ENCODE measurements at regions not wholly inside any gene's neighbourhood (a gene's known extent, or its start where the extent isn't known, plus 50 kb on each side); places are given as distances from the start of the nearest gene placed in this dataset.

GRCh38 chr15:62771234-62771633, 271.3 kb upstream of the TPM1 start:
- no peak for TF ChIP-seq PAX5 (IDR thresholded peaks at IDR 0.05; ENCODE audit: insufficient read depth, low read length, severe bottlenecking)
- no peak for TF ChIP-seq SPI1 (IDR thresholded peaks at IDR 0.05; ENCODE audit: low read depth, low read length)
- no peak for TF ChIP-seq POLR2A (IDR thresholded peaks at IDR 0.05; ENCODE audit: low read depth, low read length)
- TF ChIP-seq TAF1 (IDR thresholded peaks at IDR 0.05; ENCODE audit: low read depth, low read length): no peak
- TF ChIP-seq POU2F2 (IDR thresholded peaks at IDR 0.05; ENCODE audit: low read depth, low read length): no peak
- TF ChIP-seq POLR2AphosphoS5 (IDR thresholded peaks at IDR 0.05; ENCODE audit: low read depth, low read length): no peak

GRCh38 chr15:62773369-62774165, 269.0 kb upstream of the TPM1 start:
- DNase-seq (ENCODE audit: insufficient read length, low spot score): no peak
- FAIRE-seq: no peak
- TF ChIP-seq POU2F2 (IDR thresholded peaks at IDR 0.05; ENCODE audit: low read depth, low read length) (no peak), POLR2A (IDR thresholded peaks at IDR 0.05; ENCODE audit: low read depth, low read length) (no peak), POLR2AphosphoS5 (IDR thresholded peaks at IDR 0.05; ENCODE audit: low read depth, low read length) (no peak), PAX5 (IDR thresholded peaks at IDR 0.05; ENCODE audit: insufficient read depth, low read length, severe bottlenecking) (no peak), TAF1 (IDR thresholded peaks at IDR 0.05; ENCODE audit: low read depth, low read length) (no peak), SPI1 (IDR thresholded peaks at IDR 0.05; ENCODE audit: low read depth, low read length) (no peak)

More at GRCh38 chr15:62771234-62771633, 271.3 kb upstream of the TPM1 start:
- DNase-seq (ENCODE audit: insufficient read length, low spot score) (no peak), FAIRE-seq (no peak)

GRCh38 chr15:62775932-62776331, 266.6 kb upstream of the TPM1 start:
- DNase-seq (ENCODE audit: insufficient read length, low spot score) (no peak), FAIRE-seq (no peak)
- TF ChIP-seq TAF1 (IDR thresholded peaks at IDR 0.05; ENCODE audit: low read depth, low read length): no peak
- no peak for TF ChIP-seq POLR2AphosphoS5 (IDR thresholded peaks at IDR 0.05; ENCODE audit: low read depth, low read length)
- no peak for TF ChIP-seq SPI1 (IDR thresholded peaks at IDR 0.05; ENCODE audit: low read depth, low read length)
- no peak for TF ChIP-seq POU2F2 (IDR thresholded peaks at IDR 0.05; ENCODE audit: low read depth, low read length)
- TF ChIP-seq POLR2A (IDR thresholded peaks at IDR 0.05; ENCODE audit: low read depth, low read length): no peak
- no peak for TF ChIP-seq PAX5 (IDR thresholded peaks at IDR 0.05; ENCODE audit: insufficient read depth, low read length, severe bottlenecking)

GRCh38 chr15:62777671-62778070, 264.9 kb upstream of the TPM1 start:
- DNase-seq (ENCODE audit: insufficient read length, low spot score) (no peak), FAIRE-seq (no peak)
- no peak for TF ChIP-seq POLR2A (IDR thresholded peaks at IDR 0.05; ENCODE audit: low read depth, low read length)

GRCh38 chr15:62779036-62779770, 263.3 kb upstream of the TPM1 start:
- TF ChIP-seq TAF1 (IDR thresholded peaks at IDR 0.05; ENCODE audit: low read depth, low read length): no peak
- TF ChIP-seq POLR2A (IDR thresholded peaks at IDR 0.05; ENCODE audit: low read depth, low read length): no peak
- TF ChIP-seq POLR2AphosphoS5 (IDR thresholded peaks at IDR 0.05; ENCODE audit: low read depth, low read length): no peak
- TF ChIP-seq POU2F2 (IDR thresholded peaks at IDR 0.05; ENCODE audit: low read depth, low read length): no peak
- TF ChIP-seq SPI1 (IDR thresholded peaks at IDR 0.05; ENCODE audit: low read depth, low read length): no peak
- TF ChIP-seq PAX5 (IDR thresholded peaks at IDR 0.05; ENCODE audit: insufficient read depth, low read length, severe bottlenecking): no peak
- DNase-seq (ENCODE audit: insufficient read length, low spot score): no peak
- no peak for FAIRE-seq

GRCh38 chr15:62779899-62780298, 262.6 kb upstream of the TPM1 start:
- TF ChIP-seq POLR2A (IDR thresholded peaks at IDR 0.05; ENCODE audit: low read depth, low read length) (no peak), POLR2AphosphoS5 (IDR thresholded peaks at IDR 0.05; ENCODE audit: low read depth, low read length) (no peak), SPI1 (IDR thresholded peaks at IDR 0.05; ENCODE audit: low read depth, low read length) (no peak), PAX5 (IDR thresholded peaks at IDR 0.05; ENCODE audit: insufficient read depth, low read length, severe bottlenecking) (no peak), POU2F2 (IDR thresholded peaks at IDR 0.05; ENCODE audit: low read depth, low read length) (no peak), TAF1 (IDR thresholded peaks at IDR 0.05; ENCODE audit: low read depth, low read length) (no peak)
- DNase-seq (ENCODE audit: insufficient read length, low spot score): no peak
- FAIRE-seq: no peak

- TF ChIP-seq TAF1 (IDR thresholded peaks at IDR 0.05; ENCODE audit: low read depth, low read length): no peak
- TF ChIP-seq POU2F2 (IDR thresholded peaks at IDR 0.05; ENCODE audit: low read depth, low read length): no peak
- TF ChIP-seq POLR2AphosphoS5 (IDR thresholded peaks at IDR 0.05; ENCODE audit: low read depth, low read length): no peak
- no peak for DNase-seq (ENCODE audit: insufficient read length, low spot score)
- no peak for FAIRE-seq
These were observed 261.5 kb upstream of the TPM1 start for GRCh38 chr15:62781081-62781497.

- no peak for FAIRE-seq
- TF ChIP-seq POU2F2 (IDR thresholded peaks at IDR 0.05; ENCODE audit: low read depth, low read length) (no peak), PAX5 (IDR thresholded peaks at IDR 0.05; ENCODE audit: insufficient read depth, low read length, severe bottlenecking) (no peak), POLR2AphosphoS5 (IDR thresholded peaks at IDR 0.05; ENCODE audit: low read depth, low read length) (no peak)
- peak; percentile 16 for DNase-seq (ENCODE audit: insufficient read length, low spot score)
These were observed 260.3 kb upstream of the TPM1 start for GRCh38 chr15:62782071-62782841.

- TF ChIP-seq POU2F2 (IDR thresholded peaks at IDR 0.05; ENCODE audit: low read depth, low read length) (no peak), POLR2A (IDR thresholded peaks at IDR 0.05; ENCODE audit: low read depth, low read length) (no peak), SPI1 (IDR thresholded peaks at IDR 0.05; ENCODE audit: low read depth, low read length) (no peak), TAF1 (IDR thresholded peaks at IDR 0.05; ENCODE audit: low read depth, low read length) (no peak), POLR2AphosphoS5 (IDR thresholded peaks at IDR 0.05; ENCODE audit: low read depth, low read length) (no peak), PAX5 (IDR thresholded peaks at IDR 0.05; ENCODE audit: insufficient read depth, low read length, severe bottlenecking) (no peak)
- FAIRE-seq (no peak), DNase-seq (ENCODE audit: insufficient read length, low spot score) (no peak)
These were observed 259.7 kb upstream of the TPM1 start for GRCh38 chr15:62782896-62783295.
